Activated gamma-delta T cell treated with Interleukin-2 at 50 U/mL for 16 hours (primary cell): ENCODE measurements at regions not wholly inside any gene's neighbourhood (a gene's known extent, or its start where the extent isn't known, plus 50 kb on each side); places are given as distances from the start of the nearest gene placed in this dataset.

Experiments used
- DNase-seq: peaks from one replicate; pipeline ENCODE4 v3.0.0-alpha.2; 2020

DNA sequence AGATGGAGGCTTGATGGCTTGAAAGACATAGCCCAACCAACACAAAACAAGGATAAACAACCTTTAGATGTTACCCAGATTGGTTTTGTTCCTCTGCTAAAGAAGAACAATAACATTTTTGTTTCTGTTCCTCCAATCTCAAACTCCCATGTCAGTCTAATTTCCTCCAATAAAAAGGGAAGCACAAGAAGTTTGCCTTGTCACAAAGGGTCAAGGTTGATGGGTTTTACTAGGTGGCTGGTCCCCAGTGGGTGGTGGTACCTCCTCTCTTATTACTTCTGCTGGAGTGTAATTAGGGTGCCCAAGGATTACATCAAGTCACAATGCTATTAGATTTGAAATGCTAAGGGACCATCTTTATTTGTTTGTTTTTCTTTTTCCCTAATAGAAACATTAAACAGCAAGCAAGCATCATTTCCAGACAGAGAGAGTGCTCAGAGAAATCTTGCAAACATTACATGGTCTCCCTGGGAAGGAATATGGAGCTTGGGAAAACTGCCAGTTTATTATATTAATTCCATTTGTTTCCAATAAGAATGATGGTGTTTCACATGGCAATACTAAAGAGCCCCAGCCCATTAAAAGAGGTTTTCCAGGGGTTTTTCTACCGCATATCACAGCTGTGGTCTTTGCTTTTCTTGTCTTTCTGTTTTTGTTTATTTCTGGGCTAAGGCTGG lies 78.3 kb upstream of the AOAH start:
- DNase-seq = no peak

DNA sequence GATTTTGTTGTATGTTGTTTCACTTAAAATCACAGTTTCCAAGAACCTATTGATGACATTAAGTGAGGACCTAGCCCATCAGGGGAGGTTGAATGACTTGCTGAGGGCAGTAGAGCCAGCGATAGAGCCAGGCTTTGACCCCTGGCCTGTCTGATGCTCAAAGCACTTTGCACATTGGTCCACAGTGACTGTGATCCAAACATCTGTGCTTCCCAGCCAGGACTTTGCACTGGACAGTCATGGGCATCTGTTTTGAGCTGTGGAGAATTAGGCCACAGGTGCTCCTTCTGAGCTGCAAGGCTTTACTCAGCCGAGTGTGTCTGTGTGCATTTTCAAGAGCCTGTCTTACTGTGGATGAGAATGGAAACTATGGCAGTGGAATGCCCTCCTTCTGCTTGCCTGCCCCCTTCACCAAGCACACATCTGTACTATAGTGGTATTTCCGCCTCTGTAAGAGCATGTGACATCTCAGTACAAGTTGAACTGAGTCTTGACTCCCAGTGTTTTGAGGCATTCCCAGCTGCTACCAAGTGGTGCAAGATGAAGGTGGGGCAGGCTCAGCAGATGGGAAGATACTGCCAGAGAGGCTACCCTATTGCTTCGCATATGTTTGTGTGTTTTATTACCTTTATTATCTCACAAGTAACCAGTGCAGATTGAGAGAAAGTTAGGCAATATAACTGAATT lies 72.7 kb upstream of the AOAH start:
- no peak for DNase-seq

DNA sequence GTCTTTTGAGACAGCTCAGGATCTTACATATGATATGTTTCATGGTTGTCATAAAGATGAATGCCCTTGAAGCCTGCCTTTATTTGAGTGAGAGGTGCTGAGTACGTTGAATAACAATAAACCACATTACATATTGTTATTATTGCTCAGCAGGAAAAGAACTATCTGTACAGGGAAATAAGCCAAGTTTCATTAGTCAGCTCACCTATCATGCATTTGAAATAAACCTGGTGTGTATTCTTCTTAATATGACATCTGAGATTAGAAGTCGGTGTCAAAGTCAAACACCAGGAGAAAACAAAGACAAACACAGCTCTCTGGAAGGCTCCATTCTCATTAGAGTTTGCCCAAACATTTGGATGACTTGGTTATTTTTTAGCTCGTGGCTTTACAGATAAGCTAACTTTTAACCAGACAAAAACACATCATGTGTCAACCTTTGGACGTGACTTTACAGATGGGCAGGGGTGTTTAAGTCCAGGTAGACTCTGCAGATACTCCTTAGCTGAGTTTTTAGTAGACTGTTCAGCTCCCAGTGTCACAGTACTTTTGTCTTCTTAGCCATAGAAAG lies 71.2 kb upstream of the AOAH start:
- no peak for DNase-seq

DNA sequence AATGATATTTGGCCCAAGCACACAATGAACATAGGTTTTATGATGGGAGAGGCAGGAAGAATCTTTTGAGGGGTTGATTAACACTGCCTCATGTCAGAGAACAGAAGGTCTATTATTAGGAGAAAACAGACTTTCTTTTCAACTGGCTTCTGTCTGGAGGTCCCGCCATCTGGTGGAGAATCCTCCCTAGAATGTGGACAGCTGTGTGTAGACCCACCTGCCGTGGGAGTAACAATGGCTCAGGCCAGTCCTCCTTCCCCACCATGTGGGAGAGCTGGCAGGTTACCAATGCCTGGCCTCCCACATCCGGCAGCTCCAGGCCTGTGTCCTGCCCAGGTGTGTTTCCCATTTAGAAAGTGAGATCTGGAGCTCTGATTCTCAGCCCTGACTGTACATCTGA lies 70.4 kb upstream of the AOAH start:
- DNase-seq = no peak

DNA sequence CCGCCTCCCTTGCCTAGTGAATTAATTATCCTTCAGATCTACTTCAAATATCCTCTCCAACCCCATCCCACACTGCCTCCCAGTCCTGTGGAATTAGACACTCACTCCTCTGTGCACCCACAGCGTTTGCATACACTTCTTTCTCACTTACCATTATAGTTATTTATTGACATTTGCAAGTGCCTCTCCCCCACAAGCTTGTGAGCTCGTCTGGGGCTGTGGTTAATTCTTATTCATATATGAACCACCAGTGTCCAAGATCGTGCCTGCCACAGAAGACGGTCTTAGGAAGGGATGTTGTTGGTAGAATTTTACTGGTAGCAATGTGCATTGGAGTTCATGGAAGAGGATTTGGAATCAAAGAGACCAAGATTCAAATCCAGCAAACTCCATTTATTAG lies 68.1 kb upstream of the AOAH start:
- DNase-seq = no peak

DNA sequence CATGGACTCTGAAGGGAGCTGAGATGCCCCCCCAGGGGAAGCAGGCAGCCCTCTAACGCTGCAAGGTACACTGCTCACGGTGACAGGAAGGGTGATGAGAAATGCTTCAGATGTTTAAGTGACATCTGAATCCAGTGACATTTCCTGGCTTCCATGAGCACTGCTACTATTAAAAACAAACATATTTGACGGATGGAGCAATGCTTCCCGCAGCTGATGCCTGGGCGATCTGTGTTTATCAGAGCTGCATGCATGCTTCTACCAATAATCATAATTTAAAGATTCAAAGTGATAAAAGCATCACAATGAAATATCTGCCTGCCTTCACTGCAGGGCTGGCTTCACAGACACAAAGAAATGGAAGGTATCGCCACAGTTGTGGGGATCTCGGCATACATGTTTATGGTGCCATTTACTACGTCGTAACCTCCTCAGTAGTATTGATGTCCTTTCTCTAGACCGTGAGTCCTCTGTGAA lies 66.1 kb upstream of the AOAH start:
- peak; percentile 29 for DNase-seq

DNA sequence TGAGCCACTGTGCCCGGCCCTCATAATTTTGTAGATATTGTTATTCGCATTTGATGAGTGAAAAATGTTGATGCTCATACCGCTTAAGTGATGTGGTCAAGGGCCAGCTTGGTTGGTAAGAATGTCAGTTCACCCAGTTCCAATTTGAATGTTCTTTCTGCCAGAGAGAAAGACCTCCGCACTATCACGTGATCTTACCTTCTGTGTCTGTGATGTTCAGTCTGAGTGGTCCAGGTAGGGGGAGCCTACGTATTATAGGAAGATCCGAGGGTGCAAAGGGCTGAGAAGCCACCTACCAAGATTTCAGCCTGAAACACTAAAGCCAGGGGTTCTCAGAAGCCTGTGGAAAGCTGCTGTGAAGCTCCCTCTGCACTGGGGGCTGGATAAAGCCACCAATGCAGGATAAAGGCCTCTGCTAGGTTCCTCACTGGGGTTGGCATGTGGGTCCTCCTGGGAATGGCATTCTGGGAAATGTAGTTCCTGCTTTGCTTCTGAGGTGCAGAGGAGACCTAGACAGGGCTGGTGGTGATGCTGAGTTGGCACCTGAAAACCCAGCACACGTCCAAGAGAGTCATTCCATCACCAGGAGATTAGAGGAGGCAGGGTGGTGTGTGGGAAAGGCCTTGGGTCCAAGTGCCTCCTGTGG lies 64.7 kb upstream of the AOAH start:
- DNase-seq = no peak

DNA sequence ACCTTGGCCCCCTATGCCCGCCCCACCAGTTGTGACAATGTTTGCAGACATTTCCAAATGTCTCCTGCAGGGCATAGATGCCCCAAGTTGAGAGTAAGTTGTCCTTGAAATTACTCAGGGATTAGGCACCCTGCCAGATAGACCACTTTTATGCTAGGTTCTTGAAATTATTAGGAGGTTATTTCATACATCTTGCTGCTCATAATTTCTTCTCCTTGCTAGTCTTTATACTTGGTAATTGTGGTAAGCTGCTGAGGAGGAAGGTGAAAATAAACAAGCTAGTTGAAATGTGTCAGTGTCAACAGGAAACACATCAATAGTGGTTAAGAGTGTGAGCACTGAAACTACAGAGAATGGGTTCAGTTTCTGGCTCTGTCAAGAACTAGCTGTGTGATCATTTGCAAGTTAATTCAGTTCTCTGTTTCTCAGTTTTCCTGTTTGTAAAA lies 63.7 kb upstream of the AOAH start:
- DNase-seq = no peak

DNA sequence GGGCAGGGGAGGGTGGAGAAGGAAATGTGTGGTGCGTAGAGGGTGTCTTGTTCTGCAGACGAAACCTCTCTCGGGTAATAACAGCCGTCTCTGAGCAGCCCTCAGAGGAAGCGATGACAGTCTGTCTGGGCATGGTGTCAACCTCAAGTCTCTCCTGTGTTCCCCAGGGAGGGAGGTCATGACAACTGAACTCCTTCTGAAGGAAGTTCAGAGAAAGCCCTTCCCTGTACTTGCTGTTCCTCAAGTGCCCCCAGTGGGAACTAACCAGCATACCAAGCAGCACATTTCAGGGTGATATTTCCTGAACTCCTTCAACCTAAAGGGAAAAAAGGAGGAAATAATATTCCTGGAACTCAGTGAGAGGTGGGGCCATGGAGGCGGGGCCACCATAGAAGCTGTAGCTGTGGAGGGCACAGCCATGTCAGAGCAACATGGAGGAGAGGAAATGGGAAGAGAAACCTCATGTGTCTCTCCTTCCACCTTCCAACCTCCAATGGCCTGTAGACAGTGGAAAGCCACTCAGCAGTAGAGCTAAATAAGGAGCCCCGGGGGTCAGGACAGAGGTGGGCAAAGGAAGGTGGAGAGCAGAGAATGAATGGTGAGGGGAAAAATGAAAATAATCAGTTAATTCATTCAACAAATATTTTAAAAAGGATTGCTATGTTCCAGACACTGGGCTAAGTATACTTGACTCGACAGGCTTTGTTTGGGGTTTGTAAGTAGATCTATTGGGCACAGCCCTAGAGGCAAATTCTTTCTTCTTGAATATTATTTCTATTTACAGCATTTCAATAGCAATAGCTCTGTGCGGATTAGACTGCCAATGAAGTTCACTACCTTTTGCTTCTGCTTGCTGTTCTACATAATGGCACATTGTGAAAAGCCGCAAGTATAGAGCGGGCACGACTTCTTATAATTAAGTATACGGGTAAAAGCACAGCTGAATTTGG lies 61.0 kb upstream of the AOAH start:
- peak; percentile 72 for DNase-seq

DNA sequence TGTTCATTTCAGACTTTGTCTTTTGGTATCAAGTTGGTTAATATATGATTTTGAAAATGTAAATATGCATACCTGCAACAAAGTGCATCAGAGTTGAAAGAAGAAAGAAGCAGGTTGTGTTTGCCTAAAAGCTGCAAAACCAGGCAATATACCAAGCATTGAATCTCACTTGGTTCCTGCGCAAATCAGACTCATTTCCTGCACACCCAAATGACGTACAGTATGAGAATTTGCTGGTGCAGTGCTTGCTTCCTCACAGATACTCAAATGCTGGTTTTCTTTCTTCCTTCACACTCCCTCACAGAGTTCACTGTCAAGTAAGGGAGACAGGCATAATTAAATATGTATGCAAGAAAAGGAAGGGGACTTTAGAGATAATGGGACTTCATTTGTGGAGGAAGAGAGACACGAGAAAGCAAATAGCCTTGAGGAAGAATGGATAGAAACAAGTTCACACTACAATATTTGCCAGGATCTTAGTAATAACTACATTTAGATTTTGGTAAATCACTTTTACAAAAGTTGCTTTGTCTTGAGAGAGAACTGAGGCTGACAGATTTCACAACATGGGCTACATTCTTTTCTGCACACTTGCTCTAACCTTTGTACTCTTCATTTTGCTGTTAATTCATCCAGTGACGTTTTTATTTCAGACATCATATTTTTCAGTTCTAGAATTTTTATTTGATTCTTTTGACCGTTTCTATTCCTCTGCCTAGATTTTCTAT lies 56.9 kb upstream of the AOAH start:
- peak; percentile 35 for DNase-seq

DNA sequence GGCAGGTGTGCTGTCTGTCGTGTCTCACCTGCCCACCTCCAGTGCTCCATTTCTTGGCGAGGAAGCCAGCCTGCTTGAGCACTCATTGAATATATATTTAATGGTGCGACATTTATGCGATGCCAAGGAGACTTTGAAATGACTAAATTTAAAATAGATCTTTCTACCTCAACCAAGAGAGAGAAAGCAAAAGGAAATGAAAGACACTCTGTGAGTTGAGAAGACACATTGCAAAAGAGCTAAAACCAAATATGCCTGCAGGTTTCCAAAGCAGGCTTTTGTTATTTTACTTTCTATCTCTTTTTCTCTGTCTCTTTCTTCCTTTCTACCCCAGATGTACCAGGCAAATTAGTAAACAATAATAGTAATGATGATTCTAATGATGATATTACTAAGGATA lies 53.6 kb upstream of the AOAH start:
- DNase-seq = no peak

DNA sequence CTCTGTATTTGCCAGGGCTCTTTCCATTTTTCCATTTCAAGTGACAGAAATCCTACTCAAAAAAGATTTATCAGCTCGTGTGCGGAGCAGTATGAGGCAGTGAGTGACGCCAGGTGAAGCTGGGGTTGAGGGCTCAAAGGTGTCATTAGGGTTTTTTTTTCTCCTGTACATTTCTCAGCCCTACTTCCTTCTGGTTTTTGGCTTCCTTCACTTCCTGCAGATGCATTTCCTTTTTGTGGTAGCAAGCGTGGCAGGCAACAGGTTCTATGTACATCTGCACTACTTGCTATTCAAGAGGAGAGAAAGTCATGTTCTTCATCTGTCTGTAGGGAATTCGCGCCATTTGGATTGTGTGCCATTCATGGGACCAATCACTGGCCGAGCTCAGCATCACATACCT lies 52.8 kb upstream of the AOAH start:
- DNase-seq = peak; percentile 53

DNA sequence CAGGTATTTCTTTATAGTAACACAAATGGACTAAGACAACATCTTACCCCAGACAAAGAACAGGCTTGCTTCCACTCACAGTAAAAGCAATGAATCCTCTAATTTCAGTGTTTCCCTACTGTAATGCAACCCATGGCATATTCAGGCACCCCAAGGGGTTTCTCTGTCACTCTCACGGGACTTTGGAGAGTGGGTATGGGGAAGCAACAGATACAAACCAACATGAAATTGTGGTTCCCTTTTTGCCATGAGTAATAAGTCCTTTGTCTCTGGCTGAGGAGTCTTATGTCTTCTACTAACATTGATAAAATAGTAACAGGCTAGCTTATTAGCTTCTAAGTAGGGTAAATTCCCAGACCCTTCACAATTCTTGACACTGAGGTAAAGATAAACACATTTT lies 51.4 kb upstream of the AOAH start:
- DNase-seq = no peak

DNA sequence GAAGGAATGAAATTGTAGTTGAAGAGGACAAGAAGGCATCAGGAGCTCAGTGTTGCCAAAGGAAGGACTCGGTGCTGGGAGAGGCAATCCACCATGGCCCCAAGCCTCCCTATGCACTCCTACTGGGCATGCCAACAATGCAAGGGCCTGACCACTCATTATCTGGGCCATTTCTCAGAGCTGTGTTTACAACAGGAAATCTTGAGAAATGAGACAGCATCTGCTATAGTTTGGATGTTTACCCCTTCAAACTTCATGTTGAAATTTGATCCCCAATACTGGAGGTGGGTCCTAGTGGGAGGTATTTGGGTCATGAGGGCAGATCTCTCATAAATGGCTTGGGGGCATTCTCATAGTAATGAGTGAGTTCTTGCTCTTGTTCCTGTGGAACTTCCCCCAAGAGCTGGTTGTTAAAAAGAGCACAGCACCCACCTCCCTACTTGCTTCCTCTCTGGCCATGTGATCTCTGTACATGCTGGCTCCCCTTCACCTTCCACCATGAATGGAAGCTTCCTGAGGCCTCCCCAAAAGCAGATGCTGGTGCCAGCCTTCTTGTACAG lies 50.8 kb upstream of the AOAH start:
- DNase-seq = no peak
